Spinal cord (tissue), 9 donors: ENCODE measurements at regions not wholly inside any gene's neighbourhood (a gene's known extent, or its start where the extent isn't known, plus 50 kb on each side); places are given as distances from the start of the nearest gene placed in this dataset.
"Not testable (repeated sequence)": the region's sequence is repeated elsewhere in the genome, so short reads cannot be mapped to it uniquely, and the experiment has no call there.

Experiments used
- DNase-seq, 6 donors: peaks; one replicate each; pipeline versions ENCODE4 v3.0.0 to v3.0.0-alpha.2; 2013 to 2015; ENCODE audit warnings: low spot score in 6 of 6, low read depth in 4 of 6
- H3K27ac ChIP-seq: one replicate; pipeline ENCODE4 v1.5.1; 2013; ENCODE audit warnings: low read depth, low read length, control low read depth
- H3K27me3 ChIP-seq: one replicate; pipeline ENCODE4 v1.6.1; 2013; ENCODE audit warnings: low read length; ENCODE audit not compliant: control insufficient read depth, insufficient read depth
- H3K36me3 ChIP-seq: one replicate; pipeline ENCODE4 v1.6.1; 2013; ENCODE audit warnings: low read length; ENCODE audit not compliant: control insufficient read depth, insufficient read depth
- H3K4me1 ChIP-seq: one replicate; pipeline ENCODE4 v1.6.1; 2013; ENCODE audit warnings: low read length; ENCODE audit not compliant: control insufficient read depth, insufficient read depth
- H3K4me3 ChIP-seq: one replicate; pipeline ENCODE4 v1.5.1; 2013; ENCODE audit warnings: low read depth, low read length, control low read depth
- H3K9me3 ChIP-seq: one replicate; pipeline ENCODE4 v1.6.1; 2013; ENCODE audit warnings: low read length; ENCODE audit not compliant: control insufficient read depth, insufficient read depth
- WGBS: methylation state at CpG from one replicate; pipeline ENCODE4 v1.1.5; 2013; ENCODE audit warnings: missing lambda C conversion rate; ENCODE audit not compliant: insufficient coverage; 5-methylcytosine and 5-hydroxymethylcytosine counted together
- donor health status: healthy.

GRCh38 chr1:163628034-163628773 is 306.4 kb downstream of the NUF2 start:
- Histone ChIP-seq H3K9me3 (peaks cover 3% of the 10 kb centered on the region), H3K4me1 (no peaks in the 10 kb centered on the region), H3K36me3 (no peaks in the 10 kb centered on the region), H3K27ac (no peak overlapping the region), H3K4me3 (no peak overlapping the region), H3K27me3 (no peaks in the 10 kb centered on the region)
- no peak for DNase-seq

- no peaks in the 10 kb centered on the region for H3K27me3 ChIP-seq
- no peak for DNase-seq
- no peaks in the 10 kb centered on the region for H3K4me1 ChIP-seq
- no peaks in the 10 kb centered on the region for H3K36me3 ChIP-seq
- H3K4me3 ChIP-seq, result no peak overlapping the region
- no peak overlapping the region for H3K27ac ChIP-seq
- peaks cover 12% of the 10 kb centered on the region for H3K9me3 ChIP-seq
- 100% methylated on average over 1 of the region's 3 CpGs for WGBS
These were observed 310.5 kb downstream of the NUF2 start for GRCh38 chr1:163632269-163632668.

GRCh38 chr1:163633366-163633765 is 311.6 kb downstream of the NUF2 start:
- H3K9me3 ChIP-seq, result peaks cover 12% of the 10 kb centered on the region
- 100% methylated on average over 1 of the region's 1 CpG for WGBS
- H3K36me3 ChIP-seq, result no peaks in the 10 kb centered on the region
- H3K4me1 ChIP-seq, result no peaks in the 10 kb centered on the region
- no peak overlapping the region for H3K27ac ChIP-seq
- DNase-seq, result no peak
- H3K27me3 ChIP-seq, result no peaks in the 10 kb centered on the region
- no peak overlapping the region for H3K4me3 ChIP-seq

- not testable (repeated sequence) for H3K36me3 ChIP-seq, H3K9me3 ChIP-seq, H3K27ac ChIP-seq, H3K27me3 ChIP-seq, H3K4me1 ChIP-seq, H3K4me3 ChIP-seq, DNase-seq
- 100% methylated on average over 6 of the region's 25 CpGs for WGBS
These were observed 323.9 kb downstream of the NUF2 start for GRCh38 chr1:163645676-163646075.

DNA sequence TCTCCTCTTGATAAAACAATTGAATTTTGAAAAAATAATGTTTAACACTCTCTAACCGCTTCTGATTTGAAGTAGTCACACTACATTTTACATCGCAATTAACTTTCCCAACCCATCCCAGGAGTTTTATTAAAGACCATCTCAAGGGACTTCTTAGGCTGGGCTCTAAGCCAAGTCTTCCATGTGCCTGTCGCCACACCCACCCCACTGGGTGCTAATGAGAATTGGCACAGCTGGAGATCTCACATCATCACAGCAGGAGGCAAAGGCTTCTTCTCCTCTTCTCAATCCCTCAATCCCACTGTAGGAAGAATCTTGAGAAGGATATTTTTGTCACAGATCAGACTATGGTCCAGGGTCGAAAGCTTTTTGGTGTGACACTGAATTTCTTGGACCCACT is 328.9 kb downstream of the NUF2 start:
- Histone ChIP-seq H3K4me3 (no peak overlapping the region), H3K27me3 (no peaks in the 10 kb centered on the region), H3K4me1 (no peaks in the 10 kb centered on the region), H3K36me3 (no peaks in the 10 kb centered on the region), H3K9me3 (no peaks in the 10 kb centered on the region), H3K27ac (no peak overlapping the region)
- peak in 2 of 6 donors; percentile 17 to 81 for DNase-seq
- WGBS, result 93% methylated on average over 2 of the region's 4 CpGs

- Histone ChIP-seq H3K4me3 (no peak overlapping the region), H3K36me3 (no peaks in the 10 kb centered on the region), H3K4me1 (no peaks in the 10 kb centered on the region), H3K27ac (no peak overlapping the region), H3K9me3 (no peaks in the 10 kb centered on the region), H3K27me3 (no peaks in the 10 kb centered on the region)
- peak in 2 of 6 donors; percentile 9 to 77 for DNase-seq
These were observed 330.7 kb downstream of the NUF2 start for GRCh38 chr1:163652441-163652840.

- no peak overlapping the region for H3K4me3 ChIP-seq
- no peaks in the 10 kb centered on the region for H3K36me3 ChIP-seq
- H3K9me3 ChIP-seq, result no peaks in the 10 kb centered on the region
- DNase-seq, result no peak
- no peaks in the 10 kb centered on the region for H3K4me1 ChIP-seq
- H3K27ac ChIP-seq, result no peak overlapping the region
- H3K27me3 ChIP-seq, result no peaks in the 10 kb centered on the region
These were observed 333.8 kb downstream of the NUF2 start for GRCh38 chr1:163655565-163655964.

GRCh38 chr1:163656095-163656759 is 334.5 kb downstream of the NUF2 start:
- 30% methylated on average over 2 of the region's 4 CpGs for WGBS
- no peaks in the 10 kb centered on the region for H3K36me3 ChIP-seq
- DNase-seq, result peak in 2 of 6 donors; percentile 35 to 50
- H3K27me3 ChIP-seq, result no peaks in the 10 kb centered on the region
- no peaks in the 10 kb centered on the region for H3K9me3 ChIP-seq
- H3K4me1 ChIP-seq, result no peaks in the 10 kb centered on the region
- H3K4me3 ChIP-seq, result no peak overlapping the region
- H3K27ac ChIP-seq, result no peak overlapping the region

DNA sequence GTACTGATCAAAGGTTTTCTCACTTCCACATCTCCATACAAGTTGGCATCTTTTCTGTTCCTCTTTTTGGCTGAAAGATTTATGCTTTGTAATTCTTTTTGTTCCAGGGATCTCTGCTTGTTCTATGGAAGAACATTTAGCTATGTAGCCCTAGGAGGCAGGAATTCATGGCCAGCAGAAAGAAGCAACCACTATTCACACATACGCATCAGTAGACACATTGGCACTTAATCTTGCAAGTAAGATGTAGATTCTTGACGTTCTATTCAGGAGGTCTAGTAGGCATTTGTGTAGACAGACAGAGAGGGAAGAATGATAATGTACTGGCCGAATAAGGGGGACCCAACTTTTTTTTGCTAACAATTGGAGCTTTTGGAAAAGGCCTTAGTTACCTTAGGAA is 336.0 kb downstream of the NUF2 start:
- no peaks in the 10 kb centered on the region for H3K9me3 ChIP-seq
- no peaks in the 10 kb centered on the region for H3K4me1 ChIP-seq
- WGBS, result 20% methylated on average over 2 of the region's 3 CpGs
- no peaks in the 10 kb centered on the region for H3K27me3 ChIP-seq
- no peak overlapping the region for H3K4me3 ChIP-seq
- DNase-seq, result peak in 3 of 6 donors; percentile 48 to 81 (median 70)
- H3K36me3 ChIP-seq, result no peaks in the 10 kb centered on the region
- no peak overlapping the region for H3K27ac ChIP-seq

- Histone ChIP-seq H3K4me3 (no peak overlapping the region), H3K27me3 (no peaks in the 10 kb centered on the region), H3K9me3 (no peaks in the 10 kb centered on the region), H3K27ac (no peak overlapping the region), H3K4me1 (no peaks in the 10 kb centered on the region), H3K36me3 (no peaks in the 10 kb centered on the region)
- DNase-seq, result peak in 1 of 6 donors; percentile 36
- WGBS, result 72% methylated on average over 2 of the region's 8 CpGs
These were observed 339.6 kb downstream of the NUF2 start for GRCh38 chr1:163661391-163661790.
